Tibial nerve (tissue), 4 donors: ENCODE measurements at regions not wholly inside any gene's neighbourhood (a gene's known extent, or its start where the extent isn't known, plus 50 kb on each side); places are given as distances from the start of the nearest gene placed in this dataset.

ENCODE experiments used
- DNase-seq, 2 donors: peaks; one replicate each; pipeline ENCODE4 v3.0.0-alpha.2; 2019; ENCODE audit warnings: low spot score in 2 of 2
- H3K27ac ChIP-seq, 4 donors: fragments of 200-600 bp; sonication (generic) in 3 of 4; one replicate each; pipeline ENCODE4 v1.5.1; 2017 to 2019; ENCODE audit warnings: mild to moderate bottlenecking in 1 of 4
- H3K27me3 ChIP-seq, 2 donors: fragments of 200-600 bp; sonication (generic) in 1 of 2; one replicate each; pipeline versions ENCODE4 v1.5.1 to v1.6.0; 2017 to 2019
- H3K36me3 ChIP-seq, 3 donors: fragments of 200-600 bp; sonication (generic); one replicate each; pipeline ENCODE4 v1.5.1; 2018 to 2019
- H3K4me1 ChIP-seq, 4 donors: fragments of 200-600 bp; sonication (generic) in 3 of 4; one replicate each; pipeline ENCODE4 v1.5.1; 2017 to 2019
- H3K4me3 ChIP-seq, 4 donors: fragments of 200-600 bp; sonication (generic) in 3 of 4; one replicate each; pipeline ENCODE4 v1.5.1; 2017 to 2019; ENCODE audit warnings: mild to moderate bottlenecking in 1 of 4, moderate library complexity in 1 of 4
- H3K9me3 ChIP-seq, 4 donors: fragments of 200-600 bp; sonication (generic) in 3 of 4; one replicate each; pipeline ENCODE4 v1.5.1; 2017 to 2019
- EP300 ChIP-seq, 2 donors: sonication (generic); formaldehyde crosslinking; IDR thresholded peaks; one replicate each; pipeline ENCODE4 v1.6.1; 2017; ENCODE audit warnings: antibody characterized with exemption in 2 of 2, mild to moderate bottlenecking in 1 of 2
- POLR2A ChIP-seq, 2 donors: fragments of 450-650 bp; IDR thresholded peaks; one replicate each; pipeline ENCODE4 v1.6.1; 2017; ENCODE audit warnings: antibody characterized with exemption in 2 of 2, mild to moderate bottlenecking in 2 of 2, moderate library complexity in 2 of 2
- WGBS, 2 donors: methylation state at CpG; one replicate each; pipeline ENCODE4 v1.1.5; 2018; 5-methylcytosine and 5-hydroxymethylcytosine counted together
- TF ChIP-seq, protein P1 (sequence below), 5 experiments: fragments of 200-600 bp in 3 of 5; fragments of 450-650 bp in 2 of 5; sonication (generic) in 3 of 5; IDR thresholded peaks; one replicate each; pipeline ENCODE4 v1.5.1; 2016 to 2019; ENCODE audit warnings: antibody characterized with exemption in 5 of 5, mild to moderate bottlenecking in 3 of 5, moderate library complexity in 2 of 5

DNA sequence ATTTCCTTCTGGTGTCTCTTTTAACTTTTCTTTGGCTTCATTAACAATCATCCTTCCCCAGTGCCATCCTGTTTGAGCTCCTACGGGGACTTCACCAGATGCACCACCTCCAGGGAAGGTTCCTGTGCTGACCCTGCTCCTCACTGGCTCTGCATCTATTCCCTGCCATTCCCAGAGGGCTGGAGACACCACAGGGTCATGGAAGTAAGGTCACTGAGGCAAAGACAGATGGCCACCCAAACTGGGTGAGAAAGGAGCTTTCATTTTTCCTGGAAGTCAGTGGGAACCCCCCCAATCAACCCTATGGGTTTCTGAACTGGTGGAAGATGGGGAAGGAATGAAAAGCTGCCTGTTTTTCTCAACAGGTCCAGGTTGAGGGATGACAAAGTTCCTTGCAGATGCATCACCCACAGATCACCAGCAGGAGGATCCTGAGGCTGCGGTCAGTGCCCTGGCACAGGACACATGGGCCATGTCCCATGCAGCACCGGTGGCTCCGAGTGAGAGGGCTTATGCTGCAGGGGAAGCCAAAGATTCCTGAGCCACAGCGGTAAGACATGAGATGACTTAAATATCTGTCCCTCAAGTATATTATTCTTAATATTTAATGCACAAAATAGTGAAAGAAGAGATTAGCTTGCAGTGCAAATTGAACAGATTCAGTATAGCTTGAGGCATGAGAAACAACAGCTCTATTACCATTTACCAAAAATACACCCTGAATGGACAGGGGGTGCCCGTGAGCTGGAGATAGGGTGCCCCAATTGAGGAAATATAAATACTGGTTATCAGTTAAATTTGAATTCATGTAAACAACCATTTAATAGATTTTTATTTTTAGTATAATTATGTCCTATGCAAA lies 73.0 kb upstream of the VPREB1 start:
- no peak for DNase-seq
- no peaks in the 10 kb centered on the region for H3K36me3 ChIP-seq
- no peaks in the 10 kb centered on the region for H3K9me3 ChIP-seq
- no peak overlapping the region for H3K4me3 ChIP-seq
- WGBS, 2 donors, result 35 to 47% methylated on average over 6 of the region's 6 CpGs
- H3K4me1 ChIP-seq, result peaks cover 0 to 3% (median 0%) of the 10 kb centered on the region in 4 donors
- no peaks in the 10 kb centered on the region for H3K27me3 ChIP-seq
- no peak for TF ChIP-seq EP300 (IDR thresholded peaks at IDR 0.05)
- TF ChIP-seq POLR2A (IDR thresholded peaks at IDR 0.05), result no peak
- TF ChIP-seq, protein P1, sequence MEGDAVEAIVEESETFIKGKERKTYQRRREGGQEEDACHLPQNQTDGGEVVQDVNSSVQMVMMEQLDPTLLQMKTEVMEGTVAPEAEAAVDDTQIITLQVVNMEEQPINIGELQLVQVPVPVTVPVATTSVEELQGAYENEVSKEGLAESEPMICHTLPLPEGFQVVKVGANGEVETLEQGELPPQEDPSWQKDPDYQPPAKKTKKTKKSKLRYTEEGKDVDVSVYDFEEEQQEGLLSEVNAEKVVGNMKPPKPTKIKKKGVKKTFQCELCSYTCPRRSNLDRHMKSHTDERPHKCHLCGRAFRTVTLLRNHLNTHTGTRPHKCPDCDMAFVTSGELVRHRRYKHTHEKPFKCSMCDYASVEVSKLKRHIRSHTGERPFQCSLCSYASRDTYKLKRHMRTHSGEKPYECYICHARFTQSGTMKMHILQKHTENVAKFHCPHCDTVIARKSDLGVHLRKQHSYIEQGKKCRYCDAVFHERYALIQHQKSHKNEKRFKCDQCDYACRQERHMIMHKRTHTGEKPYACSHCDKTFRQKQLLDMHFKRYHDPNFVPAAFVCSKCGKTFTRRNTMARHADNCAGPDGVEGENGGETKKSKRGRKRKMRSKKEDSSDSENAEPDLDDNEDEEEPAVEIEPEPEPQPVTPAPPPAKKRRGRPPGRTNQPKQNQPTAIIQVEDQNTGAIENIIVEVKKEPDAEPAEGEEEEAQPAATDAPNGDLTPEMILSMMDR (IDR thresholded peaks at IDR 0.05), result peak in 1 of 5 experiments; percentile 8
- H3K27ac ChIP-seq, result no peak overlapping the region

DNA sequence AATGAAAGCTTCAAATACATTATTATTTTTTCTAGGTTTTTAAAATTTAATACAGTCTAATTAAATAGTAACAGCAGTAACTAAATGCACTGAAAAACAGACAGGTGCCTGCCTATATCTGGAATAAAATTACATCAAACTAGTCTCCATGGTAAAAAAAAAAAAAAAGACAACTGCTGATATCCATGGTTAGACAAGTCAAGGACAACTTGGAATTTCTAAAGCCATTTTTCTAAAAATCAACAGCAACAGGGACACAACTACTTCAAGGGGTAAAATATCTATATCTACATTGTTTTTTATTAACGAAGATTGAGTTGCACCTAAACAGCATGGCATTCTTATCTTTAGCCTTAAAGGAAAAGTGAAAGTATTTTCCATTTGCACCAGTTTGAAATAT lies 74.7 kb upstream of the VPREB1 start:
- Histone ChIP-seq H3K9me3 (no peaks in the 10 kb centered on the region), H3K4me3 (no peak overlapping the region), H3K27ac (no peak overlapping the region), H3K27me3 (no peaks in the 10 kb centered on the region), H3K36me3 (no peaks in the 10 kb centered on the region), H3K4me1 (peaks cover 0 to 3% (median 0%) of the 10 kb centered on the region in 4 donors)
- WGBS, 2 donors, result 60 to 61% methylated on average over 1 of the region's 1 CpG
- no peak for DNase-seq
- TF ChIP-seq, protein P1 (IDR thresholded peaks at IDR 0.05), result no peak
- TF ChIP-seq EP300 (IDR thresholded peaks at IDR 0.05) (no peak), POLR2A (IDR thresholded peaks at IDR 0.05) (no peak)

DNA sequence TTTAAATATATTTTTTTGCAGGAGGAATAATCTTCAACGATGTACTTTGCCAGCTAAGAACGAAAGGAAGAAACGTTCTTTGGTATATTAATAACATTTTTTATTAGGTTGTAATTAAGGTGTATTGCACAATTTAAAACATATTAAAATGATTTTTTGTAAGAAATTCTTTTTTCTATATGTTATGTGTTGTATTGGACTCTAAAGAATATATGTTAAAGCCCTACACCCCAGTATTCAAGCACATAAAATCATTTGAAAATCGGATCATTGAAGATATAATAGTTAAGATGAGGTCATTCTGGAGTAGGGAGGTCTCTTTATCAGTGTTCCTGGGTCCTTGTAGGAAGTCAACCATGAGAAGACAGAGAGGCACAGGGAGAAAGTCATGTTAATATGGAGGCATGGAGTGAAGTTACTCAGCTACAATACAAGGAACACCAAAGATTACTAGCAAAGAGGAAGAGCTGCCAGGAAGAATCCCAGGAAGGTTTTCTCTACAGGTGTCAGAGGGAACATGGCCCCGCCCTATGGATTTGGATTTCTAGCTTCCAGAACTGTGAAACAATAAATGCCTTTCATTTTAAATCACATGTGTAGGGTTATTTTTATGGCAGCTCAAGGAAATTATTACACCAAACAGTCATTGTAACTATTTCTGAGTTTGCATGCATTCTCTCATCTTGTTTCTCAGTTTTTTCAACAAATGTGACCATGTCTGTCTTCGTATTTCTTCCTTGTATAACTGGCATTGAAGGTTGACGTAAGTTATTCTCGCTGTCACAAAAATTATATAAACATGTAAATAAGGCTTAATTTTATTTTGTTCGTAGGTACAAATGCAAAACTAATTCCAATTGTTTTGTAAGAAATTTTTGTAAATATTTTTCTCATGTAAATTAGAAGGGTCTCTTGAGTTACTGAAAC lies 75.4 kb upstream of the VPREB1 start:
- no peaks in the 10 kb centered on the region for H3K27me3 ChIP-seq
- no peak overlapping the region for H3K4me3 ChIP-seq
- no peaks in the 10 kb centered on the region for H3K9me3 ChIP-seq
- TF ChIP-seq POLR2A (IDR thresholded peaks at IDR 0.05), result no peak
- TF ChIP-seq, protein P1 (IDR thresholded peaks at IDR 0.05), result no peak
- TF ChIP-seq EP300 (IDR thresholded peaks at IDR 0.05), result no peak
- H3K4me1 ChIP-seq, result peaks cover 0 to 3% (median 0%) of the 10 kb centered on the region in 4 donors
- 57 to 61% methylated on average over 9 of the region's 9 CpGs for WGBS, 2 donors
- H3K36me3 ChIP-seq, result no peaks in the 10 kb centered on the region
- DNase-seq, result no peak
- H3K27ac ChIP-seq, result no peak overlapping the region

DNA sequence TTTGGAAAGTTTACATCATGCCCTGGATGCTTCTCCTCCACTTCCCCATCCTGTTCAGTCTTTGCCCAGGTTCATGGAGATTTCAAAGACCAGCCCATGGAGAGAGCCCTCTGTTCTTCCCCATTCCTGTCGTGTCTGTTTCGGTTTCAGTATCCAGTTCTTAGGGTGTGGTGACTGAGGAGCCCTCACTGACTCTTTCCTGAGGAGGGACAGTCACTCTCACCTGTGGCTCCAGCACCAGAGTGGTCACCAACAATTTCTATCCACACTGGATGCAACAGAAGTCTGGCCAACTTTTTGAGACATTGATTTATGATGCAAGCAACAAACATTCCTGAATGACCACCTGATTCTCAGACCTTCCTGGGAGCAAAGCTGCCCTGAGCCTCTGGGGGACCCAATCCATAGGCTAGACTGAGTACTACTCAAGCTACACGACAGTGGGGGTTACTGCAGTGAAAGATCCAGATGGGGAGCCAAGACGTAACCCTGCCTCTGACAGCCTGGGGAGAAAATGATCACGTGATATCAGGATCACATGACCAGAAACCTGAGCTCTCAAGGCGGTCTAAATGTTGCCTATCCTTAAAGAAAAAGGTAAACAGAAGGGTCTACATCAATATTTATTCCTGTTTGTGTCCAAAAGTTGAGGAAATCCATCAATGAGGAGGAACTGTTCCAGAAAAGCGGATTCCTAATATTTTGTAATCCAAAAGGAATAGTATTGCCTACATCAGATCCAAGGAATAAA lies 76.2 kb upstream of the VPREB1 start:
- Histone ChIP-seq H3K4me3 (no peak overlapping the region), H3K36me3 (no peaks in the 10 kb centered on the region), H3K27ac (peak overlapping the region in 1 of 4 donors; percentile 23), H3K4me1 (peaks cover 0 to 3% (median 0%) of the 10 kb centered on the region in 4 donors), H3K27me3 (no peaks in the 10 kb centered on the region), H3K9me3 (no peaks in the 10 kb centered on the region)
- WGBS, 2 donors, result 21 to 22% methylated on average over 7 of the region's 7 CpGs
- DNase-seq, result no peak
- no peak for TF ChIP-seq EP300 (IDR thresholded peaks at IDR 0.05)

DNA sequence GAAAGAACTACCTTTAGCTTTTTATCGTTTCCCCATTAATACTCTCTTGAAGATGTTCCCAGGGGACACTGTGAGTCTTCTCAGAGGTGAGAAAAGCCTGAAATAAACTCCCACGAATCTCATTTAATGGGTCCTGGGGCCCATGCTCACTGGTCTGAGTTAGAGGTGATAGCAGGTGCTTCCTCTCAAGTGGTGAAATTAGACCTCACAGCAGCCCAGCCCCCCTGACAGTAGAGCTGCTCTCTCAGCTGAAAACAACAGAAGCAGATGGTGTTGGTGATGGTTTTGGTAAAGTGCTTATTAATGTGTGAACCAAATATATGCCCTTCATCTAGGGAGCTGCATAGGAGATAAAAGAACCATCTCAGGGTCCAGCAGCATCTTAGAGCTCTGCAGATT lies 76.8 kb upstream of the VPREB1 start:
- Histone ChIP-seq H3K27me3 (no peaks in the 10 kb centered on the region), H3K27ac (peak overlapping the region in 1 of 4 donors; percentile 23), H3K4me1 (peaks cover 0 to 3% (median 0%) of the 10 kb centered on the region in 4 donors), H3K36me3 (no peaks in the 10 kb centered on the region), H3K9me3 (no peaks in the 10 kb centered on the region), H3K4me3 (no peak overlapping the region)
- TF ChIP-seq POLR2A (IDR thresholded peaks at IDR 0.05), result no peak
- no peak for TF ChIP-seq EP300 (IDR thresholded peaks at IDR 0.05)
- TF ChIP-seq, protein P1 (IDR thresholded peaks at IDR 0.05), result no peak
- DNase-seq, result no peak
- WGBS, 2 donors, result 52% methylated on average over 2 of the region's 2 CpGs
